SK-N-SH (cell line): ENCODE measurements at regions not wholly inside any gene's neighbourhood (a gene's known extent, or its start where the extent isn't known, plus 50 kb on each side); places are given as distances from the start of the nearest gene placed in this dataset.

ENCODE experiments used
- CTCF ChIA-PET: fragments of 300-600, 350-600 bp; formaldehyde crosslinking; extraction: SDS; loops from one replicate; lab custom pipeline; 2021; lab: Yijun Ruan, JAX
- POLR2A ChIA-PET: fragments of 350-600 bp; sonication (Branson Sonifier 250); formaldehyde crosslinking; extraction: SDS; loops from one replicate; lab custom pipeline; 2020; ENCODE audit warnings: antibody characterized with exemption, inconsistent platforms; lab: Yijun Ruan, JAX
- DNase-seq: peaks from one replicate; pipeline ENCODE4 v3.0.0; 2012
- H2AFZ ChIP-seq: fragments of 200-600 bp; sonication (generic); 2 replicates; pipeline ENCODE4 v1.8.1; 2016; ENCODE audit warnings: antibody characterized with exemption, mild to moderate bottlenecking, low read depth
- H3F3A ChIP-seq: fragments of 200-600 bp; sonication (generic); replicated peaks from 2 replicates; pipeline ENCODE3; 2016; ENCODE audit warnings: antibody characterized with exemption, mild to moderate bottlenecking; ENCODE audit not compliant: insufficient read depth
- H3K27ac ChIP-seq, 2 experiments: fragments of 200-500 bp in 1 of 2; fragments of 200-600 bp in 1 of 2; sonication (Bioruptor generic) in 1 of 2; sonication (generic), shearing (Covaris generic) in 1 of 2; 2 replicates each; pipeline versions ENCODE4 v1.5.1 to v1.6.1; 2014 to 2016; ENCODE audit warnings: low read depth in 2 of 2, inconsistent platforms in 1 of 2, low read length in 1 of 2, mild to moderate bottlenecking in 1 of 2, mixed read lengths in 1 of 2
- H3K27me3 ChIP-seq: fragments of 200-600 bp; sonication (generic), shearing (Covaris generic); 2 replicates; pipeline ENCODE4 v1.6.1; 2016; ENCODE audit warnings: mixed run types; ENCODE audit not compliant: insufficient read depth
- H3K36me3 ChIP-seq, 2 experiments: fragments of 200-500 bp in 1 of 2; fragments of 200-600 bp in 1 of 2; sonication (Bioruptor generic) in 1 of 2; sonication (generic) in 1 of 2; replicated peaks in 1 of 2; 2 replicates each; pipeline versions ENCODE3 to v1.5.1; 2014 to 2016; ENCODE audit warnings: low read length in 1 of 2, mild to moderate bottlenecking in 1 of 2; ENCODE audit not compliant: insufficient read depth in 2 of 2, control insufficient read depth in 1 of 2
- H3K4me1 ChIP-seq, 2 experiments: fragments of 200-500 bp in 1 of 2; fragments of 200-600 bp in 1 of 2; sonication (Bioruptor generic) in 1 of 2; sonication (generic), shearing (Covaris generic) in 1 of 2; 2 replicates each; pipeline versions ENCODE4 v1.5.1 to v1.6.1; 2014 to 2016; ENCODE audit warnings: low read depth in 1 of 2, low read length in 1 of 2, mixed run types in 1 of 2; ENCODE audit not compliant: insufficient read depth in 2 of 2, control insufficient read depth in 1 of 2
- H3K4me2 ChIP-seq: fragments of 200-600 bp; sonication (generic), shearing (Covaris generic); 2 replicates; pipeline ENCODE4 v1.6.1; 2017; ENCODE audit warnings: mixed run types
- H3K4me3 ChIP-seq, 2 experiments: fragments of 200-500 bp in 1 of 2; fragments of 200-600 bp in 1 of 2; sonication (Bioruptor generic) in 1 of 2; sonication (generic), shearing (Covaris generic) in 1 of 2; 2 replicates each; pipeline versions ENCODE4 v1.5.1 to v1.8.1; 2014 to 2016; ENCODE audit warnings: low read depth in 2 of 2, inconsistent platforms in 1 of 2, low read length in 1 of 2, mild to moderate bottlenecking in 1 of 2, mixed read lengths in 1 of 2, moderate library complexity in 1 of 2
- H3K79me2 ChIP-seq: fragments of 200-600 bp; sonication (generic); 2 replicates; pipeline ENCODE4 v1.8.1; 2017; ENCODE audit warnings: mild to moderate bottlenecking; ENCODE audit not compliant: insufficient read depth
- H3K9ac ChIP-seq: fragments of 200-600 bp; sonication (generic); 2 replicates; pipeline ENCODE4 v1.6.1; 2017; ENCODE audit warnings: mixed run types
- H3K9me2 ChIP-seq: fragments of 200-600 bp; sonication (generic); 2 replicates; pipeline ENCODE4 v1.6.1; 2017; ENCODE audit warnings: mixed run types
- H3K9me3 ChIP-seq: fragments of 200-600 bp; sonication (generic); 2 replicates; pipeline ENCODE4 v1.6.1; 2017; ENCODE audit warnings: mixed run types, mild to moderate bottlenecking, moderate library complexity
- H4K20me1 ChIP-seq: fragments of 200-600 bp; sonication (generic); 2 replicates; pipeline ENCODE4 v1.6.1; 2017; ENCODE audit warnings: mild to moderate bottlenecking, mixed run types; ENCODE audit not compliant: insufficient read depth
- ELF1 ChIP-seq: IDR thresholded peaks from 2 replicates; pipeline ENCODE4 v1.4.0; 2012
- EP300 ChIP-seq, 2 experiments: IDR thresholded peaks; 2 replicates each; pipeline versions ENCODE4 v1.4.0 to v1.6.1; 2012; ENCODE audit warnings: borderline replicate concordance in 1 of 2, low read depth in 1 of 2, low read length in 1 of 2
- FOXM1 ChIP-seq: IDR thresholded peaks from 2 replicates; pipeline ENCODE4 v1.4.0; 2012; ENCODE audit warnings: low read depth, mild to moderate bottlenecking
- IRF3 ChIP-seq: fragments of 150-350 bp; IDR thresholded peaks from 2 replicates; pipeline ENCODE4 v1.6.1; 2016; ENCODE audit warnings: mild to moderate bottlenecking, low read depth, low read length
- NFIC ChIP-seq: IDR thresholded peaks from 2 replicates; pipeline ENCODE4 v1.4.0; 2012; ENCODE audit warnings: borderline replicate concordance
- PBX3 ChIP-seq: IDR thresholded peaks from 2 replicates; pipeline ENCODE4; 2012
- REST ChIP-seq: IDR thresholded peaks from 2 replicates; pipeline ENCODE4 v1.6.1; 2012; ENCODE audit warnings: mild to moderate bottlenecking, low read depth, low read length, moderate library complexity
- RXRA ChIP-seq: IDR thresholded peaks from 2 replicates; pipeline ENCODE4 v1.4.0; 2012; ENCODE audit warnings: low read depth, mild to moderate bottlenecking, borderline replicate concordance
- TCF12 ChIP-seq: IDR thresholded peaks from 2 replicates; pipeline ENCODE4 v1.4.0; 2012
- TEAD4 ChIP-seq: IDR thresholded peaks from 2 replicates; pipeline ENCODE4 v1.4.0; 2012; ENCODE audit warnings: mild to moderate bottlenecking, borderline replicate concordance; ENCODE audit not compliant: insufficient read depth
- USF2 ChIP-seq: fragments of 150-350 bp; IDR thresholded peaks from 2 replicates; pipeline ENCODE4 v1.6.1; 2017; ENCODE audit warnings: antibody characterized with exemption, low read length, low read depth, borderline replicate concordance
- ZBTB33 ChIP-seq: IDR thresholded peaks from 2 replicates; pipeline ENCODE4 v1.4.0; 2012; ENCODE audit warnings: low read depth, borderline replicate concordance
- WGBS: methylation state at CpG from one replicate; pipeline ENCODE4 v1.1.6; 2017; ENCODE audit warnings: low lambda C conversion rate; 5-methylcytosine and 5-hydroxymethylcytosine counted together

GRCh38 chr1:193590102-193590501 lies 403.7 kb upstream of the B3GALT2 start:
- H3K4me3 ChIP-seq: no peak overlapping the region
- DNase-seq: no peak
- H2AFZ ChIP-seq: no peak overlapping the region
- ChIA-PET POLR2A (no interaction called here), CTCF (no interaction called here)
- peak overlapping the region; percentile 24; the same call in 1 of the 2 replicates for H3K4me2 ChIP-seq
- H3K4me1 ChIP-seq: peaks cover 0 to 5% of the 10 kb centered on the region in 2 experiments; a peak in 2 of 4 replicates
- no peaks in the 10 kb centered on the region for H3K9me3 ChIP-seq
- no peaks in the 10 kb centered on the region for H3K36me3 ChIP-seq
- no peak overlapping the region for H3K27ac ChIP-seq
- H3K9me2 ChIP-seq: no peaks in the 10 kb centered on the region
- H3F3A ChIP-seq: no peaks in the 10 kb centered on the region
- no peak overlapping the region for H3K9ac ChIP-seq
- no peaks in the 10 kb centered on the region for H3K79me2 ChIP-seq
- no peaks in the 10 kb centered on the region for H4K20me1 ChIP-seq
- TF ChIP-seq PBX3 (no peak), RXRA (no peak), FOXM1 (no peak), ZBTB33 (no peak), NFIC (no peak), ELF1 (no peak)
- TF ChIP-seq, all 33 proteins: peak for 0
- no peaks in the 10 kb centered on the region for H3K27me3 ChIP-seq

GRCh38 chr1:193589597-193590040 lies 403.2 kb upstream of the B3GALT2 start:
- Histone ChIP-seq H3K4me2 (peak overlapping the region; percentile 24; the same call in 1 of the 2 replicates), H2AFZ (no peak overlapping the region)
- POLR2A ChIA-PET: no interaction called here

More at GRCh38 chr1:193589597-193590040, 403.2 kb upstream of the B3GALT2 start:
- no peaks in the 10 kb centered on the region for H3K36me3 ChIP-seq
- H3K9me3 ChIP-seq: no peaks in the 10 kb centered on the region
- no peaks in the 10 kb centered on the region for H3K79me2 ChIP-seq
- WGBS: 10% methylated on average over 3 of the region's 3 CpGs
- no peak overlapping the region for H3K9ac ChIP-seq
- DNase-seq: no peak
- H3K4me3 ChIP-seq: no peak overlapping the region
- no peak overlapping the region for H3K27ac ChIP-seq
- TF ChIP-seq TCF12: no peak
- TF ChIP-seq USF2: no peak
- peak; percentile 19; the same call in 1 of the 2 replicates for TF ChIP-seq RXRA
- no peak for TF ChIP-seq EP300 (IDR thresholded peaks at IDR 0.05; ENCODE audit: borderline replicate concordance in 1 of 2, low read depth in 1 of 2, low read length in 1 of 2)
- peak; percentile 75 for TF ChIP-seq NFIC
- TF ChIP-seq IRF3: no peak
- peak; percentile 7; the same call in 1 of the 2 replicates for TF ChIP-seq PBX3
- no peak for TF ChIP-seq REST
- no peak for TF ChIP-seq TEAD4
- peaks cover 0 to 5% of the 10 kb centered on the region in 2 experiments; a peak in 2 of 4 replicates for H3K4me1 ChIP-seq
- no peaks in the 10 kb centered on the region for H4K20me1 ChIP-seq
- no peaks in the 10 kb centered on the region for H3K27me3 ChIP-seq
- H3F3A ChIP-seq: no peaks in the 10 kb centered on the region
- H3K9me2 ChIP-seq: no peaks in the 10 kb centered on the region
- CTCF ChIA-PET: no interaction called here
